GM18498 (cell line): ENCODE measurements at regions not wholly inside any gene's neighbourhood (a gene's known extent, or its start where the extent isn't known, plus 50 kb on each side); places are given as distances from the start of the nearest gene placed in this dataset.

ENCODE experiments used
- ATAC-seq: cut with Tn5 transposase; IDR thresholded peaks from one replicate; pipeline ENCODE4 v1.9.1; 2021; ENCODE audit warnings: mild to moderate bottlenecking, moderate library complexity; ENCODE audit not compliant: unreplicated experiment

DNA sequence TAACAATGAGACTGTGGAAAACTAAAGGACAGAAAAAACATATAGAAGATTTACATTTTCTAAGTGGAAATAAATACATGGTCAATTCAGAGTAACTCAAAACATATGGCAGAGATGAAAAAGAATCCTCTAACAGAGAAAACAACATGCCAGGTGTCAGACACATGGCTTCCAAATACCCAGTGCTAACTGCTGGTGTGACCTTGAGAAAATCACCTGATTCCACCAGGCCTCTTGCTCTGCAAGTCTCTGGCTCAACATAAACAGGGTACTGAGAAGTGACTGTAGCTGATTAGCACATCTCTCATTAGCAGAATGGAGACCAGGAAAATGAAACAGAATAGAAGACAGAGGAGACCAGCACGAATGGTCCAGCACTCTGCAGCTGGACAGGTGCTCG lies 210.8 kb downstream of the HNMT start:
- no peak for ATAC-seq

DNA sequence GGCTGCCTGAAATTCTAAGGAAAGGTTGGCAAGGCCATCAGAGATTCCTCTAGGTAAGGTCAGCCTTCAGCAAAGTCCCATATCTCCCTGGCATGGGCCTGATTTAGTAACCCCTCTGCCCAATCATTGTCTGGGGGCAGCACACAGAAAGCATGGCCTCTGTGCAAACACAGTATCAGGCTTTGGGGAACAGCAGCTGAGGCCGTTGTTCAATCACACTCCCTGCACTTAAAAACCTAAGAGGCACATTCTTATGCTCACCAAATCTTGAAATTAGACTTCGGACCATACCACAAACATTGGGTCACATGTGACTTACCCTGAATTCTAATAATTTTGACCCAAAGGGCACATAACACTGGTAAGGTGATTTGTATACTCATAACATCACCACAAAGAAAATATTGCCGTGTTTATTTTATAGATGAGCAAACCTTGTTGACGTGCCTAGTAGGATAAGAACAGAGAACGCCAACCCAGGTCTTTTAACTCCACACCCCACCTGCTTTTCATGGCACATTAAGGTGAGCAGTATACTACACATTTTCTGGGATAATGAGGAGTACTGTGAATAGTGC lies 212.7 kb downstream of the HNMT start:
- no peak for ATAC-seq

- no peak for ATAC-seq
Measured at GRCh38 chr2:138177693-138178092, 213.4 kb downstream of the HNMT start.

DNA sequence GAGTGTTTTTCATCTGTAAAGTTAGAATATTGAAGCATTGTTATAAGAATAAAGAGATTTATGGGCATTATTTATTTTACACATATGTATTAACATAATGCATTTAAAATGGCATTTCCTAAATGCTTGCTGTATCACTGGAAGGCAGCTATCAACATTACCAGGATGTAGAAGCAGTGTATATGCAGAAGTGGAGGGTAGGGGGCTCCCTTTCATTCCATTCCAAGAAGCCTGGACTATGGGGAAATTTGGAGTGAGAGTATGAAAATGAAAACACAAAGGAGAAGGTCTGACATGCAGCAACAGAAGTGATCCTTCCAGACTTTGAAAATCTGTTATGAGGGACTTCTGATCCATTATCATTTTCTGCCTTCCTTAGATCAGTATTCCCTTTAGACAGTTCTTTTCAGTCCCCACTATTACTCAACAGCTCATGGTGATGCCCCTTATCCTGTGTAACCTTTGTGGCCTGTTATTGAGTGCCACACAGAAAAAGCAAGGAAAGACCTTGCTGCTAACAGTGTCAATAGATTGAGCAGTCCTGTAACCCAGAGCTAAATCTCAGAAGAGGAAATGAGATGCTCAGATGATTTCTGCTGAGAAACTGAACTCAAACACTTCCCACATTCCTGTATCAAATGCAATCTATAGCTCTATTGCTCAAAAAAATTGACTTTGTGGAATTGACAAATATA lies 216.6 kb downstream of the HNMT start:
- no peak for ATAC-seq

- ATAC-seq = no peak
Measured at GRCh38 chr2:138182250-138182936, 218.1 kb downstream of the HNMT start.

DNA sequence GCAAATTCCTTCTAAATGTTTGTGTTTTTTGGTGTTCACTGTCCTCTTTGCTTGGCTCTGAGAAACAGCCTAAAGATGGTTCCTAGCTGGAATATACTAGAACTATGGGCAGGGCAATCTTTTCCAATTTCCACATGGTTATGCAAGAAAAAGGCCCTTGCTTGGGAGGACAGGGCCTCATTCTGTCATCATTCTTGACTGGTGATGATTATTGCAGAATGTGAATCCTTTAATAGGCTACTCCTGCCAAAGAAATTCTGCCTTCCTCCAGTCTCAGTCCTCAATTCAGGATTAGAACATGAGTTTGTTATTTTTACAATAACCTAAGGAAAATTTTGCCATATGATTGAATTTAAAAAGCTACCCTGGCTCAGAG lies 218.7 kb downstream of the HNMT start:
- no peak for ATAC-seq

GRCh38 chr2:138183705-138184104 lies 219.4 kb downstream of the HNMT start:
- no peak for ATAC-seq

DNA sequence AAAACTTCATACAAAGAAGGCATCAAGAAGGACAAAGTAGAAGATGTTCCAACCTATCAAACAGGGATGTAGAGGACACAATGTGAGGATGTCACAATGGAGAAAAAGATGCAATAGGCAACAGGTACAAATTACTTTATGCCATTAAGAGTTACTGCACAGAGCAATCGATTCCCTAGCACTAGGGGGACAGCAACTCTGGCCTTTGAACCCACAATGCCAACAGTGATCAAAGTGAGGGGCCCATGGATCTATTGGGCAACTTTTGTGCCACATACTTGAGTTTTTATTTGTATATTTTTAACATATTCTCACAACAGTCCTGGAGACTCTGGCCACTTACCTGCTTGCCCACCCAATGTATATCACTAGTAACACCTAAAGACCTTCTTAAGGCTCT lies 220.2 kb downstream of the HNMT start:
- ATAC-seq = no peak

GRCh38 chr2:138185827-138186226 lies 221.6 kb downstream of the HNMT start:
- ATAC-seq = no peak

DNA sequence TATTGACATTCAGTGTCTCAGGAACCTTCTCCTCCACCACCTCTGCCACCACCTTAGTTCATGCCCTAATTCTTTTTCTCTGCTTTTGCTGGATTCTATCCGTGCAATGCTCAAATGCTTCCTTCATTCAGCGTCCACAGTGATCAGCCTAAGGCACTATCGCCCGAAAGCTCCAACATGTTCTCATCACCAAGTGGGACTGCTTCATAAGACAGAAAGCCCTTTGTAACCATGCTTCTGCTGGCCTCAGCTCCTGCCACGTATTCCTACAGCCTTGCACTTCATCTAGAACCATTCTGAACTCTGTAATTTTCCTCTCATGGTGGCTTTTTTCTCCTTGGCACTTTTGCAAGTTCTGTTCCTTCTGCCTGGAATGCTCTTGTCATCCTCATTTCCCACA lies 222.9 kb downstream of the HNMT start:
- no peak for ATAC-seq

DNA sequence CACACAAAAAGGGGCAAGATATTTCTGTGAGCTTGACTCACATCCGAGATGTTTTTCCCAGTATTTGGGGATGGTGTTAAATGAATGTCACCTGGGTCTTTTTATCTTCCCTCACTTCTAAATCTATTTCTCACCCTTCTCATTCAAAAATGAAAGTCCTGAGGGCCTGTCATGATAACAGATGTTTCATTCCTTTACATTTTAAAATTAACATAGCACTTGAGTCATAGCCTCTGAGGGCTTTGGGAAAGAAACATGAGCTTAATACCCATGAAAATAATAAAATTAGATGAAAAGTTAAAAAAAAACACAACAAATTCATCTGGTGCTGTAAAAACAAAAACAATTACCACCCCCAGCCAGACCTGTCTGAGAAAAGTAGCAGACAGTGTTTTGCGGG lies 226.7 kb downstream of the HNMT start:
- ATAC-seq = no peak

GRCh38 chr2:138193416-138194213 lies 229.3 kb downstream of the HNMT start:
- no peak for ATAC-seq

DNA sequence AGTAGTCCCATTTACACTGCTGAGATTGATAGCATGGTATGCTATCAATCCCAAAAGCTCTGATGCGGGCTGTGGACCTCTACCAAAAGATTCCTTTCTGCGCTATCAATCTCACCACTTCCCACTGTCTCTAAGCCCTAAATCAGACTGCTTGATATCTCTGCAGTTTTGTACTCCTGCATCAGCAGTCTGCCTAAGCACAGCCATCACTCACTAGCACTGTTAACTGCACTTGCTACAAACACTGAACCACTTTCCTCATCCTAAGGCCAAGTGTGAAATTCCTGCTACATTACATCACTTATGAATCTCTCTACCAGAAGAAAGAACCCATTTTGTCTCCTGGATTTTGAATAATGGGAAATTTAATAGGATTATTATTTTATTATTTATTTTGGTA lies 237.0 kb downstream of the HNMT start:
- no peak for ATAC-seq

- ATAC-seq = no peak
Measured at GRCh38 chr2:138202762-138203161, 238.5 kb downstream of the HNMT start.

DNA sequence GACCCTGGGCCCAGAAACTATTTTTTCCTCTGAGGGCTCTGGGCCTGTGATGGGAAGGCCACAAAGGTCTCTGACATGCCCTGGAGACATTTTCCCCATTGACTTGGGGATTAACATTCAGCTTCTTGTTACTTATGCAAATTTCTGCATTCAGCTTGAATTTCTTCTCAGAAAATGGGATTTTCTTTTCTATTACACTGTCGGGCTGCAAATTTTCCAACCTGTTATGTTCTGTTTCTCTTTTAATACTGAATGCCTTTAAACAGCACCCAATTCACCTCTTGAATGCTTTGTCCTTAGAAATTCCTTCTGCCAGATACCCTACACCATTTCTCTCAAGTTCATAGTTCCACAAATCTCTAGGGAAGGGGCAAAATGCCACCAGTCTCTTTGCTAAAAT lies 241.0 kb downstream of the HNMT start:
- ATAC-seq = no peak

GRCh38 chr2:138207074-138207930 lies 243.0 kb downstream of the HNMT start:
- ATAC-seq = no peak

- ATAC-seq = no peak
Measured at GRCh38 chr2:138209009-138209408, 244.7 kb downstream of the HNMT start.

DNA sequence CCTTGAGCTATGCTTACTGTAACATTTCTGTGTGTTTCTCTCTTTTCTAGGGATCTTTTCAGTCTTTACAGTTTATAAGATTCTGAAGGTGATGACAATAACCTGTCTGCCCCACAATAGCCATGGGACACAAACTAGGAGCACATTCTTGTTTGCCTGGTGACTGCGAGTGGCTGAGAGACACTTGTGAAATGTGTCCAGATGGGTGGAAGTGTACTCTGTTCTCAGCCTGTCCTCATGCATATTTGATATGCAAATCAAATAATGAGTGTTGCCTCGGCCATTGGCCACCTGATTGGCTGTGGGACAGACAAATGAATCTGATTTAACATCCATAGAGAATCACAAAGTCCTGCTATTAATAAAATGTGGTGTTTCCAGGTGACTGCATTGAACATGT lies 246.2 kb downstream of the HNMT start:
- ATAC-seq = no peak

DNA sequence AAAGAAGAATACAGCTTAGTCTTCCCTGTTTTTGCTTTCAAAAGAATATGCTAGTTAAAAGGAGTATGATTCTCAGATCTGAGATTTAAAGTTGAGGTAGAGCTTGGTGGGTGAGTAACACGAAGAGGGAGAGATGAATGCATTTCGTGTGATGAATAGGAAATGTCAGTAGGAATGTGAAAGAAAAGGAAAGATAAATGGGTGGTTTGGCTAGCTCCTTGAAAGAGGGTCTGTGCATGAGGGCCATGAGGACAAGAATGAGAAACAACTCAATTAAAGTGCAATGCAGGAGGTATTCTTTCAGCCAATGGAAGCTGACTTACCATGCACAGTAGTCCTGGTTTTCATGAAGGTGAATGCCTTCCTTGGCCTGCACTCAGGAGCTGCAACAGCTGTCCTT lies 248.2 kb downstream of the HNMT start:
- ATAC-seq = no peak

DNA sequence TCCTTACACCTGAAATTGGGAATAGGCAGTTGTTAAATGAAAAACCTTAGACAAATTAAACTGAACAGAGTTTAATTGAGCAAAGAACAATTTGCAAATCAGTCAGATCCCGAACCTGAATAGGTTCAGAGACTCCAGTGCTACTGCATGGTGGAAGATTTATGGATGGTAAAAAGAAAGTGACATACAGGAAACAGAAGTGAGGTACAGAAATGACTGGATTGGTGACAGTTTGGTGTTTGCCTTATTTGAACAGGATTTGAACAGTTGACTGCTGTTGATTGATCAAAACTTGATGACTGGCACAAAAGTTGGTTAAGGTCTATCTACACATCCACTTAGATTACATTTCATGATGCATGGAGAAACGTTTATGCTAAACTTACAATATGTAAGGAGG lies 248.8 kb downstream of the HNMT start:
- ATAC-seq = no peak

GRCh38 chr2:138213624-138214023 lies 249.4 kb downstream of the HNMT start:
- no peak for ATAC-seq
